ENCODE measurements at regions not wholly inside any gene's neighbourhood (a gene's known extent, or its start where the extent isn't known, plus 50 kb on each side); places are given as distances from the start of the nearest gene placed in this dataset.

DNA sequence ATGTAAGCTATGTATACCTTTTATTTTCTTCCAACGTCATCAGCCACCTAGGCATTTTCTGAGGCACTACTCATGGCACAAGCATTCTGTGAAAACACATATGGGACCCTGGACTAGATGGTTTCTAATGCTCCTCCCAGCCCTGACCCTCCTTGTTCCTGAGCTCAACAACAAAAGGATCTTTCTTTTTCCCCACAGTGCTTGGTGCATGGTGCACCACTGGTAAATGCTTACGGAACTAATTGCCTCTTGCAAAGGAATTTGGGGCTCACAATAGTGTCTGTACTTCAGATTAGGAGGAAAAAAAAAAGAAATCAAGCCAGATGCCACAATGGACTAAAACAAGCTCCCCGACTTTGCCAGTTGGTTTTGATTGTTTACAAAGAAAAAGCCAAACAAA is 390.5 kb downstream of the PLPP3 start:
- H4K5ac ChIP-seq (ENCODE audit: insufficient read length, low read depth, low read length): no peak overlapping the region
- H4K20me1 ChIP-seq (ENCODE audit: control insufficient read depth, insufficient read depth, insufficient read length): no peaks in the 10 kb centered on the region
- H4K8ac ChIP-seq (replicated peaks; ENCODE audit: insufficient read length, low read depth, low read length): no peak overlapping the region
- no peak overlapping the region for H3K4ac ChIP-seq (ENCODE audit: low read depth, low read length)
- H3K23me2 ChIP-seq (ENCODE audit: insufficient read length, low read depth, low read length, poor library complexity, severe bottlenecking): peaks cover 3% of the 10 kb centered on the region
- H3K9ac ChIP-seq (ENCODE audit: extremely low read depth, insufficient read length, low read length): no peak overlapping the region
- H4K91ac ChIP-seq (ENCODE audit: insufficient read length, low read depth, low read length): no peak overlapping the region
- H3K36me3 Mint-ChIP-seq (ENCODE audit: insufficient read depth in 1 of 3, low read depth in 3 of 3): no peaks in the 10 kb centered on the region
- H3K27me3 ChIP-seq (ENCODE audit: insufficient read depth, low read length): no peaks in the 10 kb centered on the region
- H3K79me2 ChIP-seq (ENCODE audit: insufficient read depth, low read length): no peaks in the 10 kb centered on the region
- no peak overlapping the region for H3K4me2 ChIP-seq (ENCODE audit: insufficient read depth, insufficient read length, low read length)
- no peak overlapping the region for H2AFZ ChIP-seq (ENCODE audit: low read length)
- no peaks in the 10 kb centered on the region for H3K27me3 Mint-ChIP-seq (ENCODE audit: low read depth)
- no peak overlapping the region for H2BK5ac ChIP-seq (ENCODE audit: insufficient read length, low read length)
- no peaks in the 10 kb centered on the region for H3K9me3 Mint-ChIP-seq
- H3K4me3 Mint-ChIP-seq: no peak overlapping the region
- H2AK5ac ChIP-seq (ENCODE audit: insufficient read length, low read length): no peak overlapping the region
- WGBS (ENCODE audit: extremely low coverage, insufficient read length, low lambda C conversion rate): no CpG with 5 or more reads among the region's 3 CpGs
- no peak overlapping the region for H3K56ac ChIP-seq (ENCODE audit: insufficient read length, low read depth, low read length)
- H3K14ac ChIP-seq (ENCODE audit: insufficient read depth, low read length): no peak overlapping the region
- H2BK15ac ChIP-seq (ENCODE audit: low read depth, low read length): no peak overlapping the region
- H2BK20ac ChIP-seq (ENCODE audit: low read depth, low read length, poor library complexity, severe bottlenecking): no peak overlapping the region
- no peak overlapping the region for H2BK120ac ChIP-seq (ENCODE audit: low read depth, low read length, poor library complexity, severe bottlenecking)
- H3K79me1 ChIP-seq (ENCODE audit: insufficient read depth, low read depth, low read length, poor library complexity, severe bottlenecking): no peaks in the 10 kb centered on the region
- H3K18ac ChIP-seq (ENCODE audit: insufficient read length, low read depth, low read length): no peak overlapping the region
- H3K27ac Mint-ChIP-seq: peak overlapping the region in 2 of 3 experiments; percentile 19 to 56; a peak in 2 of 7 replicates
- no peak for DNase-seq
- no peak overlapping the region for H3K23ac ChIP-seq (ENCODE audit: insufficient read length, low read depth, low read length)
- TF ChIP-seq, protein P1, sequence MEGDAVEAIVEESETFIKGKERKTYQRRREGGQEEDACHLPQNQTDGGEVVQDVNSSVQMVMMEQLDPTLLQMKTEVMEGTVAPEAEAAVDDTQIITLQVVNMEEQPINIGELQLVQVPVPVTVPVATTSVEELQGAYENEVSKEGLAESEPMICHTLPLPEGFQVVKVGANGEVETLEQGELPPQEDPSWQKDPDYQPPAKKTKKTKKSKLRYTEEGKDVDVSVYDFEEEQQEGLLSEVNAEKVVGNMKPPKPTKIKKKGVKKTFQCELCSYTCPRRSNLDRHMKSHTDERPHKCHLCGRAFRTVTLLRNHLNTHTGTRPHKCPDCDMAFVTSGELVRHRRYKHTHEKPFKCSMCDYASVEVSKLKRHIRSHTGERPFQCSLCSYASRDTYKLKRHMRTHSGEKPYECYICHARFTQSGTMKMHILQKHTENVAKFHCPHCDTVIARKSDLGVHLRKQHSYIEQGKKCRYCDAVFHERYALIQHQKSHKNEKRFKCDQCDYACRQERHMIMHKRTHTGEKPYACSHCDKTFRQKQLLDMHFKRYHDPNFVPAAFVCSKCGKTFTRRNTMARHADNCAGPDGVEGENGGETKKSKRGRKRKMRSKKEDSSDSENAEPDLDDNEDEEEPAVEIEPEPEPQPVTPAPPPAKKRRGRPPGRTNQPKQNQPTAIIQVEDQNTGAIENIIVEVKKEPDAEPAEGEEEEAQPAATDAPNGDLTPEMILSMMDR (conservative IDR thresholded peaks at IDR 0.05): no peak
- H2BK12ac ChIP-seq (ENCODE audit: insufficient read length, low read depth, low read length): no peak overlapping the region
- no peak overlapping the region for H3K27ac ChIP-seq (ENCODE audit: insufficient read length, low read depth, low read length)
- no peak overlapping the region for H3T11ph ChIP-seq (ENCODE audit: low read length)
- peaks cover 32 to 37% of the 10 kb centered on the region in 2 experiments for H3K4me1 Mint-ChIP-seq
- H3K4me1 ChIP-seq (ENCODE audit: insufficient read depth, low read length): no peaks in the 10 kb centered on the region; the same call in none of the 2 replicates
- H3K9me3 ChIP-seq (ENCODE audit: control insufficient read depth, low read depth, low read length): no peaks in the 10 kb centered on the region

Data from H9 (cell line).